Spinal cord (tissue), 9 donors: ENCODE measurements at regions not wholly inside any gene's neighbourhood (a gene's known extent, or its start where the extent isn't known, plus 50 kb on each side); places are given as distances from the start of the nearest gene placed in this dataset.

Source experiments
- DNase-seq, 6 donors: peaks; one replicate each; pipeline versions ENCODE4 v3.0.0 to v3.0.0-alpha.2; 2013 to 2015; ENCODE audit warnings: low spot score in 6 of 6, low read depth in 4 of 6
- H3K27ac ChIP-seq: one replicate; pipeline ENCODE4 v1.5.1; 2013; ENCODE audit warnings: low read depth, low read length, control low read depth
- H3K27me3 ChIP-seq: one replicate; pipeline ENCODE4 v1.6.1; 2013; ENCODE audit warnings: low read length; ENCODE audit not compliant: control insufficient read depth, insufficient read depth
- H3K36me3 ChIP-seq: one replicate; pipeline ENCODE4 v1.6.1; 2013; ENCODE audit warnings: low read length; ENCODE audit not compliant: control insufficient read depth, insufficient read depth
- H3K4me1 ChIP-seq: one replicate; pipeline ENCODE4 v1.6.1; 2013; ENCODE audit warnings: low read length; ENCODE audit not compliant: control insufficient read depth, insufficient read depth
- H3K4me3 ChIP-seq: one replicate; pipeline ENCODE4 v1.5.1; 2013; ENCODE audit warnings: low read depth, low read length, control low read depth
- H3K9me3 ChIP-seq: one replicate; pipeline ENCODE4 v1.6.1; 2013; ENCODE audit warnings: low read length; ENCODE audit not compliant: control insufficient read depth, insufficient read depth
- WGBS: methylation state at CpG from one replicate; pipeline ENCODE4 v1.1.5; 2013; ENCODE audit warnings: missing lambda C conversion rate; ENCODE audit not compliant: insufficient coverage; 5-methylcytosine and 5-hydroxymethylcytosine counted together
- donor health status: healthy.

DNA sequence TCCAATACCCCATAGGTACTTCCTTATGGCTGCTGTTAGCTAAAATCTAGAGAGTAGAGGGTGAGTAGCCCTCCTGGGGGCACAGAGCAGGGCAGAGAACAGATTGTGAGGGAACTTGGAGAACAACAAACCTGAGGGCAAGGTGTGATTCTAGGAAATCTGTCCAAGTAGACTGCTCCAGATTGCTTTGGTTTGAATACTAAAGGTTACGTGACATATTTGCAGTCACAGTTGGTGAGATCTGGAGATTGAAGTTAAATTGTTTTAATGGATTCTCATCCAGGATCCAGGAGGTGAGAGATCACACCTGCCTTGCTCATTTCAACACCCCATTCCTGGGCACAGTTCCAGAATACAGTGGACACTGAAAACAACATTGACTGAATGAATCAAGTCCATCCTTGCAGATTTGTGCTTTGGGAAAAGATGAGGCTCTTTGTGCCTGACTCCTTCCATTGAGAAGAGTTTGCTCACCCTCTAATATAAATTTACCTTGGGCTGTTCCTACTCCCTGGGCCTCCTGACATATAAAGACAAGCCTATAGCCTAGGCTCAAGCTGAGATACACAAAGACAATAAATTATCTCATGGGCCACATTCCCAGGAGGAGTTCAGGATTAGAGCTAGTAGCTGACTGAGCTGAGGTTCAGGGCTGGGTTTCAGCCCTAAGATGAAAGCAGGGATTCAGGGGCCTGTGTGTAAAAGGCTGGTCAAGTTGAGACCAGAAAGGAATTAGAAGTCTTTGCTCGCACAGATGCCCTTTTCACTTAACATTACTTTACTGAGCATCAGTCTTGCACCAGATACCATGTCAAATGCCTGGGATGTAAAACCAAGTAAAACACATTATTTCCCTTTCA lies 400.9 kb upstream of the MCTP2 start:
- Histone ChIP-seq H3K9me3 (no peaks in the 10 kb centered on the region), H3K36me3 (no peaks in the 10 kb centered on the region), H3K27me3 (no peaks in the 10 kb centered on the region), H3K27ac (no peak overlapping the region), H3K4me3 (no peak overlapping the region), H3K4me1 (no peaks in the 10 kb centered on the region)
- peak in 1 of 6 donors; percentile 12 for DNase-seq
- no CpG with 5 or more reads among the region's 2 CpGs for WGBS

- Histone ChIP-seq H3K9me3 (no peaks in the 10 kb centered on the region), H3K4me3 (no peak overlapping the region), H3K36me3 (no peaks in the 10 kb centered on the region), H3K27ac (no peak overlapping the region), H3K27me3 (no peaks in the 10 kb centered on the region), H3K4me1 (no peaks in the 10 kb centered on the region)
- WGBS = 81% methylated on average over 8 of the region's 10 CpGs
- DNase-seq = no peak
Measured at GRCh38 chr15:93829115-93829870, 402.1 kb upstream of the MCTP2 start.

DNA sequence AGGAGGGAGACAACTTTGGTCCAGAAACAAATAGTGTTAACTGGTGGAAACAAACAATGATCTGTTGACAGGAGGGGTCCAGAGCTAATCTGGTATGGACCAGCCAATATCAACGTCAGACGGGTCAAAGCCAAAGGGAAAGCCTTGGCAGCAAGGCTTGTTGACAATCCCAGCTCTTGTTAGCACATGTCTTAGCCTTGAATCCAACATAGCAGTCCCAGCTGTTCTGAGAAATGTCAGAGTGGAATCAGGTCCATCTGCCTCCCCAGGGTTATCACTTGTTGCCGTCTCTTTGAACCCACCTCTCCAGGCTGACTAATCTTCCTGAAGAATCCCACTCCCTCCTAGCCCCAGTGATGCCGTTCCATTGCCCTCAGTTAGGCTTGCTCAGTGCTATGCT lies 404.6 kb upstream of the MCTP2 start:
- no peak overlapping the region for H3K4me3 ChIP-seq
- no peaks in the 10 kb centered on the region for H3K9me3 ChIP-seq
- no peaks in the 10 kb centered on the region for H3K4me1 ChIP-seq
- no peaks in the 10 kb centered on the region for H3K36me3 ChIP-seq
- no peak overlapping the region for H3K27ac ChIP-seq
- peak in 1 of 6 donors; percentile 31 for DNase-seq
- no peaks in the 10 kb centered on the region for H3K27me3 ChIP-seq
- 70% methylated on average over 4 of the region's 4 CpGs for whole genome bisulfite sequencing

DNA sequence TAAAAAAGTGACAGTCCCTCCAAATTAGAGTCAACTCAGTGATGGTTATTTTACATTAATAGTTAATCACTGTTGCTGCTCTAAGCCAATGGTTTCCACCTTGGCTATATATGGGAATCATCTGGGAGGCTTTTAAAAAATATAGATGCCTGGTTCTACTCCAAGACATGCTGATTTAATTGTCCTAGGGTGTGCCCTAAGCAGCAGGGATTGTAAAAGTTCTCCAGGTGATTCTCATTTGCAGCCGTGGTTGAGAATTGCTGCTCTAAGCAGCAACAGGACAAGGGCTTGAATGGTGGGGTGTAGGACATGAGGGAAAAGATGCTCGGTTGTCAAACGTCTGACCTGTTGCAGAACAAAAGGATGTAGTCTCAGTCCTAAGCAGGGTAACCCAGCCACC lies 405.1 kb upstream of the MCTP2 start:
- WGBS = 64% methylated on average over 3 of the region's 3 CpGs
- Histone ChIP-seq H3K4me1 (no peaks in the 10 kb centered on the region), H3K27me3 (no peaks in the 10 kb centered on the region), H3K27ac (no peak overlapping the region), H3K9me3 (no peaks in the 10 kb centered on the region), H3K36me3 (no peaks in the 10 kb centered on the region), H3K4me3 (no peak overlapping the region)
- DNase-seq = no peak

DNA sequence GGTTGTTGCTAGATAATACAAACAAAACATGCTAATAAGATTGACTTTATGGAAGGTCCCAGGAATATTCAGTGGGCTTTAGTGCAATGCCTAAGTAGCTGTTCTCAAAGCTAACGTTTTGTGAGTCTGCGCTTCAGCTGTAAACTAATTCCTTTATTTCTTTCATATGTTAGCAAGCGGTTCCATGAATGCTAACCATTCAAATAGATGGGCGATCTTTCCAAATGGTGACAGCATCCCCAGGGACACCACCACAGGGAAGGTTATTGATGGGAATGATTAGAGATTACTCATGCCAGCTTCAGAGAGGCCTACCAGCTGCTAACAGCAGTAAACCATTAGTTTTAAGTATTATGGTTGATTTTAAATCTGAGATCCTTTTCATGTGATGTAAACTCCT lies 405.7 kb upstream of the MCTP2 start:
- WGBS = no CpG with 5 or more reads among the region's 4 CpGs
- Histone ChIP-seq H3K4me3 (no peak overlapping the region), H3K36me3 (no peaks in the 10 kb centered on the region), H3K27ac (no peak overlapping the region), H3K27me3 (no peaks in the 10 kb centered on the region), H3K4me1 (no peaks in the 10 kb centered on the region), H3K9me3 (no peaks in the 10 kb centered on the region)
- peak in 2 of 6 donors; percentile 36 to 75 for DNase-seq

DNA sequence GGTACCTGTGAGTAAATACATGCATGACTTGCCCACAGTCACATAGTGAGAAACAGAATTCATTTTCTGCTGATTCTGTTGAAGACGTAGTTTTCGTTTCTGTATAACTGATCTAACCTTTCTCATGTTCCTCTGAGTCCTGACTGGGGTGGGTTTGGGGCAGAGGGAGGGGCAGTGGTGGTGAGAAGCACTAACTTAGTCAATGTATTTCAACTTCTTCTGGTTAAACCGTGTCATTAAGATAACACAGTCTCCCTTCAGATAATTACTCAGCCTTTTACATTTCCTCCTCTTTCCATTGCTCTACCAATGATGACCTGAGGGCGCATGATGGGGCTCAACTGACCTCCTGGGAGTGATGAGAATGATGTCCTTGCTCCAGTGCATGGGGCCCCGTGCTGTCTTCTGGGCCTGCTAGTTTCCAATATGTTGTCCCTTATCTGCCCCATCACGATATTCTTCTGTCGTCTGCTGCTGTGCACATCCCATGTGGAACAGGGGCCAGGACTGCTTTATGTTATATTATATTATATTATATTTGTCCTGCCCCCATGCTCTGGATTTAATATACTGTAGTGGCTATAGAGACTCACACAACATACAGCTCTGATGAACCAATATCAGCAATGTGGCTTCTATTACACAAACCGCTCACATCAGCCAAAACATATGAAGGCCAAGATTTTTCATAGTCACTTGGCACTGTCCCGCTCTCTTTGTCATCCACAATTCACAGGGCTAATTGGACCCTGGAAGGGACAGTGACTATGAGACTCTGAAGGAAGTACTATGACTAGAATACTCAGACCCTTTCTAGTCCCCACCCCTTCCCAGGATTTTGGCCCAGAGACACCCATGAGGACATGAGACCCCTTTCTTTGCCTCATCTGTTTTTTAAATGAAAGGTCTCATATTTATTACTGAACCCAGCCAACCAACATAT lies 407.1 kb upstream of the MCTP2 start:
- Histone ChIP-seq H3K27me3 (no peaks in the 10 kb centered on the region), H3K4me1 (no peaks in the 10 kb centered on the region), H3K36me3 (no peaks in the 10 kb centered on the region), H3K9me3 (no peaks in the 10 kb centered on the region), H3K27ac (no peak overlapping the region), H3K4me3 (no peak overlapping the region)
- 100% methylated on average over 1 of the region's 9 CpGs for WGBS
- no peak for DNase-seq

- 58% methylated on average over 2 of the region's 4 CpGs for WGBS
- H3K27ac ChIP-seq = no peak overlapping the region
- no peak for DNase-seq
- no peaks in the 10 kb centered on the region for H3K27me3 ChIP-seq
- no peaks in the 10 kb centered on the region for H3K36me3 ChIP-seq
- H3K4me1 ChIP-seq = no peaks in the 10 kb centered on the region
- H3K9me3 ChIP-seq = no peaks in the 10 kb centered on the region
- H3K4me3 ChIP-seq = no peak overlapping the region
Measured at GRCh38 chr15:93820566-93820965, 410.8 kb upstream of the MCTP2 start.

DNA sequence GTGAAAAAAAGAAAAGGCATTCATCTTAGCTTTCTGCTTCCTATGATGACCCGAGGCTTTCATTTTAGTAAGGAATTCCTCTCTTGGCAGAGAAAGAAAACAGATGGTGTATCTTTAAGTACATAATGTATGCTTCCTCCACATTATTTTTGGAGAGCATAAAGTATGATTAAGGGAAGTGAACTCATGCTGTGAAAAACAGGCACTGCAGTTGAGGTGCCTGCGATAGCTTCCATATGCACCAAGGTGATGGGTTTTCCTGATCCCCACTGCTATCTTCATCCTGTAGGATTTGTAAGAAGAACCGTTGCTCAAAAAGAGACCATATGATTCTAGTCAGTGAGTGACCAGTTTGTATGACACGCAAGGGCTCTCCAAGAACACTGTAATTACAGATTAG lies 411.5 kb upstream of the MCTP2 start:
- Histone ChIP-seq H3K9me3 (no peaks in the 10 kb centered on the region), H3K27ac (no peak overlapping the region), H3K27me3 (no peaks in the 10 kb centered on the region), H3K4me1 (no peaks in the 10 kb centered on the region), H3K4me3 (no peak overlapping the region), H3K36me3 (no peaks in the 10 kb centered on the region)
- 40% methylated on average over 1 of the region's 4 CpGs for WGBS
- DNase-seq = no peak

DNA sequence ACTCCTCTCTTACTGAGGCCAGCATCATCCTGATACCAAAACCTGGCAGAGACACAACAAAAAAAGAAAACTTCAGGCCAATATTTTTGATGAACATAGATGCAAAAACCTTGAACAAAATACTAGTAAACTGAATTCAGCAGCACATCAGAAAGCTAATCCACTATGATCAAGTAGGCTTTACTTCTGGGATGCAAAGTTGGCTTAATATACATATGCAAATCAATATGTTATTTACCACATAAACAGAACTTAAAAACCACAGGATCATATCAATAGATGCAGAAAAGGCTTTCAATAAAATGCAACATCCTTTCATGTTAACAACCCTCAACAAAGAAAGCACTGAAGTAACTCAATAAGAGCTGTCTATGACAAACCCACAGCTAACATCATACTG lies 414.5 kb upstream of the MCTP2 start:
- Histone ChIP-seq H3K4me1 (no peaks in the 10 kb centered on the region), H3K27me3 (no peaks in the 10 kb centered on the region), H3K9me3 (no peaks in the 10 kb centered on the region), H3K36me3 (no peaks in the 10 kb centered on the region), H3K27ac (no peak overlapping the region), H3K4me3 (no peak overlapping the region)
- DNase-seq = no peak
